ENCODE measurements at regions not wholly inside any gene's neighbourhood (a gene's known extent, or its start where the extent isn't known, plus 50 kb on each side); places are given as distances from the start of the nearest gene placed in this dataset.

DNA sequence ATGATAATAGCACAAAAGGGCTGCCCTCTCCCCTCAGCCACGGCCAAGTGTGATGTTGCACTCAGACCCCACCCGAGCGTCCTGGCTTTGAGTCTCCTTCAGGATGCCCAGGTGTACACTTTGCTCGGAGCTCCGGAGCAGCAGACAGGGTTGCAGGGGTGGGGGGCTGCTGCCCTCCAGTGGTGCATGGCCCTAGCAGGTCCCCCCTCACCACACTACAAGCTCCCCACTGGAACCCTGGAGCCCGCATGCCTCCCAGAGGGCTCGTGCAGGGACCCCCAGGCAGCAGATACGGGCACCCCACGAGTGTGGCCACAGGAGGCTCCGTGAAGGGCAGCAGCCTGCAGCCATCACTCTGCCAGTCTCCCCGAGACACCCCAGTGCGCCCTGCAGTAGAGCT is 69.9 kb upstream of the C14orf180 start:
- TF ChIP-seq, protein P1, sequence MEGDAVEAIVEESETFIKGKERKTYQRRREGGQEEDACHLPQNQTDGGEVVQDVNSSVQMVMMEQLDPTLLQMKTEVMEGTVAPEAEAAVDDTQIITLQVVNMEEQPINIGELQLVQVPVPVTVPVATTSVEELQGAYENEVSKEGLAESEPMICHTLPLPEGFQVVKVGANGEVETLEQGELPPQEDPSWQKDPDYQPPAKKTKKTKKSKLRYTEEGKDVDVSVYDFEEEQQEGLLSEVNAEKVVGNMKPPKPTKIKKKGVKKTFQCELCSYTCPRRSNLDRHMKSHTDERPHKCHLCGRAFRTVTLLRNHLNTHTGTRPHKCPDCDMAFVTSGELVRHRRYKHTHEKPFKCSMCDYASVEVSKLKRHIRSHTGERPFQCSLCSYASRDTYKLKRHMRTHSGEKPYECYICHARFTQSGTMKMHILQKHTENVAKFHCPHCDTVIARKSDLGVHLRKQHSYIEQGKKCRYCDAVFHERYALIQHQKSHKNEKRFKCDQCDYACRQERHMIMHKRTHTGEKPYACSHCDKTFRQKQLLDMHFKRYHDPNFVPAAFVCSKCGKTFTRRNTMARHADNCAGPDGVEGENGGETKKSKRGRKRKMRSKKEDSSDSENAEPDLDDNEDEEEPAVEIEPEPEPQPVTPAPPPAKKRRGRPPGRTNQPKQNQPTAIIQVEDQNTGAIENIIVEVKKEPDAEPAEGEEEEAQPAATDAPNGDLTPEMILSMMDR (conservative IDR thresholded peaks at IDR 0.05; ENCODE audit: low read depth in 2 of 2) = peak; percentile 32 to 59; a peak in 3 of 4 replicates
- no peak for TF ChIP-seq EZH2 (IDR thresholded peaks at IDR 0.05; ENCODE audit: low read depth, unreplicated experiment)
- TF ChIP-seq, protein P2, sequence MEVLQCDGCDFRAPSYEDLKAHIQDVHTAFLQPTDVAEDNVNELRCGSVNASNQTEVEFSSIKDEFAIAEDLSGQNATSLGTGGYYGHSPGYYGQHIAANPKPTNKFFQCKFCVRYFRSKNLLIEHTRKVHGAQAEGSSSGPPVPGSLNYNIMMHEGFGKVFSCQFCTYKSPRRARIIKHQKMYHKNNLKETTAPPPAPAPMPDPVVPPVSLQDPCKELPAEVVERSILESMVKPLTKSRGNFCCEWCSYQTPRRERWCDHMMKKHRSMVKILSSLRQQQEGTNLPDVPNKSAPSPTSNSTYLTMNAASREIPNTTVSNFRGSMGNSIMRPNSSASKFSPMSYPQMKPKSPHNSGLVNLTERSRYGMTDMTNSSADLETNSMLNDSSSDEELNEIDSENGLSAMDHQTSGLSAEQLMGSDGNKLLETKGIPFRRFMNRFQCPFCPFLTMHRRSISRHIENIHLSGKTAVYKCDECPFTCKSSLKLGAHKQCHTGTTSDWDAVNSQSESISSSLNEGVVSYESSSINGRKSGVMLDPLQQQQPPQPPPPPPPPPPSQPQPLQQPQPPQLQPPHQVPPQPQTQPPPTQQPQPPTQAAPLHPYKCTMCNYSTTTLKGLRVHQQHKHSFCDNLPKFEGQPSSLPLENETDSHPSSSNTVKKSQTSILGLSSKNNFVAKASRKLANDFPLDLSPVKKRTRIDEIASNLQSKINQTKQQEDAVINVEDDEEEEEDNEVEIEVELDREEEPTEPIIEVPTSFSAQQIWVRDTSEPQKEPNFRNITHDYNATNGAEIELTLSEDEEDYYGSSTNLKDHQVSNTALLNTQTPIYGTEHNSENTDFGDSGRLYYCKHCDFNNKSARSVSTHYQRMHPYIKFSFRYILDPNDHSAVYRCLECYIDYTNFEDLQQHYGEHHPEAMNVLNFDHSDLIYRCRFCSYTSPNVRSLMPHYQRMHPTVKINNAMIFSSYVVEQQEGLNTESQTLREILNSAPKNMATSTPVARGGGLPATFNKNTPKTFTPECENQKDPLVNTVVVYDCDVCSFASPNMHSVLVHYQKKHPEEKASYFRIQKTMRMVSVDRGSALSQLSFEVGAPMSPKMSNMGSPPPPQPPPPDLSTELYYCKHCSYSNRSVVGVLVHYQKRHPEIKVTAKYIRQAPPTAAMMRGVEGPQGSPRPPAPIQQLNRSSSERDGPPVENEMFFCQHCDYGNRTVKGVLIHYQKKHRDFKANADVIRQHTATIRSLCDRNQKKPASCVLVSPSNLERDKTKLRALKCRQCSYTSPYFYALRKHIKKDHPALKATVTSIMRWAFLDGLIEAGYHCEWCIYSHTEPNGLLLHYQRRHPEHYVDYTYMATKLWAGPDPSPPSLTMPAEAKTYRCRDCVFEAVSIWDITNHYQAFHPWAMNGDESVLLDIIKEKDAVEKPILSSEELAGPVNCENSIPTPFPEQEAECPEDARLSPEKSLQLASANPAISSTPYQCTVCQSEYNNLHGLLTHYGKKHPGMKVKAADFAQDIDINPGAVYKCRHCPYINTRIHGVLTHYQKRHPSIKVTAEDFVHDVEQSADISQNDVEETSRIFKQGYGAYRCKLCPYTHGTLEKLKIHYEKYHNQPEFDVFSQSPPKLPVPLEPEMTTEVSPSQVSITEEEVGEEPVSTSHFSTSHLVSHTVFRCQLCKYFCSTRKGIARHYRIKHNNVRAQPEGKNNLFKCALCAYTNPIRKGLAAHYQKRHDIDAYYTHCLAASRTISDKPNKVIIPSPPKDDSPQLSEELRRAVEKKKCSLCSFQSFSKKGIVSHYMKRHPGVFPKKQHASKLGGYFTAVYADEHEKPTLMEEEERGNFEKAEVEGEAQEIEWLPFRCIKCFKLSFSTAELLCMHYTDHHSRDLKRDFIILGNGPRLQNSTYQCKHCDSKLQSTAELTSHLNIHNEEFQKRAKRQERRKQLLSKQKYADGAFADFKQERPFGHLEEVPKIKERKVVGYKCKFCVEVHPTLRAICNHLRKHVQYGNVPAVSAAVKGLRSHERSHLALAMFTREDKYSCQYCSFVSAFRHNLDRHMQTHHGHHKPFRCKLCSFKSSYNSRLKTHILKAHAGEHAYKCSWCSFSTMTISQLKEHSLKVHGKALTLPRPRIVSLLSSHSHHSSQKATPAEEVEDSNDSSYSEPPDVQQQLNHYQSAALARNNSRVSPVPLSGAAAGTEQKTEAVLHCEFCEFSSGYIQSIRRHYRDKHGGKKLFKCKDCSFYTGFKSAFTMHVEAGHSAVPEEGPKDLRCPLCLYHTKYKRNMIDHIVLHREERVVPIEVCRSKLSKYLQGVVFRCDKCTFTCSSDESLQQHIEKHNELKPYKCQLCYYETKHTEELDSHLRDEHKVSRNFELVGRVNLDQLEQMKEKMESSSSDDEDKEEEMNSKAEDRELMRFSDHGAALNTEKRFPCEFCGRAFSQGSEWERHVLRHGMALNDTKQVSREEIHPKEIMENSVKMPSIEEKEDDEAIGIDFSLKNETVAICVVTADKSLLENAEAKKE (CRISPR knock-in tag; IDR thresholded peaks at IDR 0.05) = no peak
- TF ChIP-seq EZH2phosphoT487 (IDR thresholded peaks at IDR 0.05; ENCODE audit: unreplicated experiment) = no peak
- TF ChIP-seq, protein P3, sequence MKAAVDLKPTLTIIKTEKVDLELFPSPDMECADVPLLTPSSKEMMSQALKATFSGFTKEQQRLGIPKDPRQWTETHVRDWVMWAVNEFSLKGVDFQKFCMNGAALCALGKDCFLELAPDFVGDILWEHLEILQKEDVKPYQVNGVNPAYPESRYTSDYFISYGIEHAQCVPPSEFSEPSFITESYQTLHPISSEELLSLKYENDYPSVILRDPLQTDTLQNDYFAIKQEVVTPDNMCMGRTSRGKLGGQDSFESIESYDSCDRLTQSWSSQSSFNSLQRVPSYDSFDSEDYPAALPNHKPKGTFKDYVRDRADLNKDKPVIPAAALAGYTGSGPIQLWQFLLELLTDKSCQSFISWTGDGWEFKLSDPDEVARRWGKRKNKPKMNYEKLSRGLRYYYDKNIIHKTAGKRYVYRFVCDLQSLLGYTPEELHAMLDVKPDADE (IDR thresholded peaks at IDR 0.05) = no peak
- no peak for TF ChIP-seq POLR2AphosphoS5 (IDR thresholded peaks at IDR 0.05; ENCODE audit: low read depth)
- TF ChIP-seq, protein P4, sequence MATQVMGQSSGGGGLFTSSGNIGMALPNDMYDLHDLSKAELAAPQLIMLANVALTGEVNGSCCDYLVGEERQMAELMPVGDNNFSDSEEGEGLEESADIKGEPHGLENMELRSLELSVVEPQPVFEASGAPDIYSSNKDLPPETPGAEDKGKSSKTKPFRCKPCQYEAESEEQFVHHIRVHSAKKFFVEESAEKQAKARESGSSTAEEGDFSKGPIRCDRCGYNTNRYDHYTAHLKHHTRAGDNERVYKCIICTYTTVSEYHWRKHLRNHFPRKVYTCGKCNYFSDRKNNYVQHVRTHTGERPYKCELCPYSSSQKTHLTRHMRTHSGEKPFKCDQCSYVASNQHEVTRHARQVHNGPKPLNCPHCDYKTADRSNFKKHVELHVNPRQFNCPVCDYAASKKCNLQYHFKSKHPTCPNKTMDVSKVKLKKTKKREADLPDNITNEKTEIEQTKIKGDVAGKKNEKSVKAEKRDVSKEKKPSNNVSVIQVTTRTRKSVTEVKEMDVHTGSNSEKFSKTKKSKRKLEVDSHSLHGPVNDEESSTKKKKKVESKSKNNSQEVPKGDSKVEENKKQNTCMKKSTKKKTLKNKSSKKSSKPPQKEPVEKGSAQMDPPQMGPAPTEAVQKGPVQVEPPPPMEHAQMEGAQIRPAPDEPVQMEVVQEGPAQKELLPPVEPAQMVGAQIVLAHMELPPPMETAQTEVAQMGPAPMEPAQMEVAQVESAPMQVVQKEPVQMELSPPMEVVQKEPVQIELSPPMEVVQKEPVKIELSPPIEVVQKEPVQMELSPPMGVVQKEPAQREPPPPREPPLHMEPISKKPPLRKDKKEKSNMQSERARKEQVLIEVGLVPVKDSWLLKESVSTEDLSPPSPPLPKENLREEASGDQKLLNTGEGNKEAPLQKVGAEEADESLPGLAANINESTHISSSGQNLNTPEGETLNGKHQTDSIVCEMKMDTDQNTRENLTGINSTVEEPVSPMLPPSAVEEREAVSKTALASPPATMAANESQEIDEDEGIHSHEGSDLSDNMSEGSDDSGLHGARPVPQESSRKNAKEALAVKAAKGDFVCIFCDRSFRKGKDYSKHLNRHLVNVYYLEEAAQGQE (IDR thresholded peaks at IDR 0.05; ENCODE audit: unreplicated experiment) = no peak
- TF ChIP-seq JUNB (IDR thresholded peaks at IDR 0.05; ENCODE audit: unreplicated experiment) = no peak
- no peak for TF ChIP-seq CREB1 (CRISPR knock-in tag; IDR thresholded peaks at IDR 0.05; ENCODE audit: low read depth)

Data from GM23338 (cell line).